ENCODE measurements at regions not wholly inside any gene's neighbourhood (a gene's known extent, or its start where the extent isn't known, plus 50 kb on each side); places are given as distances from the start of the nearest gene placed in this dataset.
"Not testable (repeated sequence)": the region's sequence is repeated elsewhere in the genome, so short reads cannot be mapped to it uniquely, and the experiment has no call there.

DNA sequence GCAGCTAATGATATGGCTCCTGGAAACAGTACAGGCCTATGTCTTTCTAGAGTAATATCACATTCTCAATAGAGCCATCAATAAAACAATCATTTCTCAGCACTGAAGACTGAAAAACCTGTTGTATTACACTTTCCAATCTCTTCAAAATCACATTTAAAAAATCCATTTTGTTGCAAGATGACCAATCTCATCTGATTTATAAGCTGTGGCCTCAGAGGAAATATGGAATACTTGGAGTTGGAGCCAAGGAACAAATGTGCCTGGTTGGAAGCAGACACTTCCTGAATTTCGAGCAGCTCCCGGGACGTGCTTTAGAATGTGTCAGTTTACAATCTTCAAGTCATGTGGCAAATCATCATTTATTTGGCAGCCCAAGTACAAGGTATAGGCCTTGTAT lies 114.5 kb downstream of the ADCYAP1 start:
- Mint-ChIP-seq H3K9me3 (ENCODE audit: insufficient read depth) (no peaks in the 10 kb centered on the region), H3K27me3 (ENCODE audit: low read depth) (peaks cover 2% of the 10 kb centered on the region), H3K4me3 (no peak overlapping the region), H3K36me3 (ENCODE audit: low read depth) (no peaks in the 10 kb centered on the region), H3K27ac (no peak overlapping the region), H3K4me1 (ENCODE audit: low read depth) (no peaks in the 10 kb centered on the region)
- POLR2A ChIA-PET = no interaction called here
- ATAC-seq = no peak
- DNase-seq = no peak
- CTCF ChIA-PET = no interaction called here

- peaks cover 2% of the 10 kb centered on the region for H3K27me3 Mint-ChIP-seq (ENCODE audit: low read depth)
- ATAC-seq (no peak), DNase-seq (no peak)
- ChIA-PET POLR2A (no interaction called here), CTCF (no interaction called here)
- no peaks in the 10 kb centered on the region for H3K4me1 Mint-ChIP-seq (ENCODE audit: low read depth)
- H3K4me3 Mint-ChIP-seq = no peak overlapping the region
- H3K36me3 Mint-ChIP-seq (ENCODE audit: low read depth) = no peaks in the 10 kb centered on the region
- no peak overlapping the region for H3K27ac Mint-ChIP-seq
- H3K9me3 Mint-ChIP-seq (ENCODE audit: insufficient read depth) = no peaks in the 10 kb centered on the region
Observed at GRCh38 chr18:1020731-1021344, 116.2 kb downstream of the ADCYAP1 start.

DNA sequence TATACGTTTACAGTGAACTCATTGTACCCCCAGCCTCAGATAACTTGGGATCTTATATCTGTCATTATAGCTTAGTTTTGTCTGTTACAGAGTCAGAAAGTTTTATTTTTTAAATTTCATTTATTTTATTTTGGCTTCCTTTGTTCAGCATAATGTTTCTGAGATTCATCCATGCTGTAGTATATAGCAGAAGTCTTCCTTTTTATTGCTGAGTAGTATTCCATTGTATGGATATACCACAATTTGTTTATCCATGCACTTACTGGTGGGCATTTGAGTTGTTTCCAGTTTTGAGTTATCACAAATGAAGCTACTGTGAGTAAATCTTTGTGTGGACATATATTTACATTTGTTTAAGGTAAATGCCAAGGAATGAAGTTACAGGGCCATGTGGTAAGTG lies 122.3 kb downstream of the ADCYAP1 start:
- Mint-ChIP-seq H3K9me3 (ENCODE audit: insufficient read depth) (no peaks in the 10 kb centered on the region), H3K27me3 (ENCODE audit: low read depth) (no peaks in the 10 kb centered on the region), H3K36me3 (ENCODE audit: low read depth) (no peaks in the 10 kb centered on the region), H3K4me1 (ENCODE audit: low read depth) (no peaks in the 10 kb centered on the region), H3K27ac (no peak overlapping the region), H3K4me3 (no peak overlapping the region)
- no peak for DNase-seq
- POLR2A ChIA-PET = no interaction called here
- CTCF ChIA-PET = no interaction called here
- no peak for ATAC-seq

- H3K4me3 Mint-ChIP-seq; CTCF ChIA-PET; DNase-seq; ATAC-seq; H3K9me3 Mint-ChIP-seq (ENCODE audit: insufficient read depth); H3K4me1 Mint-ChIP-seq (ENCODE audit: low read depth); H3K27me3 Mint-ChIP-seq (ENCODE audit: low read depth); H3K27ac Mint-ChIP-seq; POLR2A ChIA-PET; H3K36me3 Mint-ChIP-seq (ENCODE audit: low read depth): not testable (repeated sequence)
Observed at GRCh38 chr18:1033092-1033491, 128.4 kb downstream of the ADCYAP1 start.

GRCh38 chr18:1034971-1035370 lies 130.3 kb downstream of the ADCYAP1 start:
- ATAC-seq (no peak), DNase-seq (no peak)
- Mint-ChIP-seq H3K4me3 (no peak overlapping the region), H3K27me3 (ENCODE audit: low read depth) (no peaks in the 10 kb centered on the region), H3K27ac (no peak overlapping the region), H3K9me3 (ENCODE audit: insufficient read depth) (no peaks in the 10 kb centered on the region), H3K36me3 (ENCODE audit: low read depth) (no peaks in the 10 kb centered on the region), H3K4me1 (ENCODE audit: low read depth) (no peaks in the 10 kb centered on the region)
- ChIA-PET POLR2A (no interaction called here), CTCF (no interaction called here)

DNA sequence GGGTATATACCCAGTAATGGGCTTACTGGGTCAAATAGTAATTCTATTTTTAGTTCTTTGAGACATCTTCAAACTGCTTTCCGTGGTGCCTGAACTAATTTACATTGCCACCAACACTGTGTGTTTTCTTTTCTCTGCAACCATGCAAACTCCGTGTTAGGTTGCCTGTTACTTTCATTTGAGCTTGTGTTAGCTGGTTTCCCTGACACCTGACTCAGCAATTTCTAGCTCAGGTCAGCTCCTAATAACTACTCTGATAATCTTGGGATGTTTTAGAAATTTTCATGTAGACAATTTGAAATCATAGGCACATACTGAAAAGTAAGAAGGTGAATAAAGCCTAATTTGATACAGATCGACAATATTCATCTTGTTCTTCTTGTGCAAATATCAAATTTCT lies 132.3 kb downstream of the ADCYAP1 start:
- Mint-ChIP-seq H3K36me3 (ENCODE audit: low read depth) (no peaks in the 10 kb centered on the region), H3K27ac (no peak overlapping the region), H3K4me3 (no peak overlapping the region), H3K9me3 (ENCODE audit: insufficient read depth) (no peaks in the 10 kb centered on the region), H3K4me1 (ENCODE audit: low read depth) (no peaks in the 10 kb centered on the region), H3K27me3 (ENCODE audit: low read depth) (no peaks in the 10 kb centered on the region)
- ATAC-seq (no peak), DNase-seq (no peak)
- CTCF ChIA-PET = no interaction called here
- POLR2A ChIA-PET = no interaction called here

DNA sequence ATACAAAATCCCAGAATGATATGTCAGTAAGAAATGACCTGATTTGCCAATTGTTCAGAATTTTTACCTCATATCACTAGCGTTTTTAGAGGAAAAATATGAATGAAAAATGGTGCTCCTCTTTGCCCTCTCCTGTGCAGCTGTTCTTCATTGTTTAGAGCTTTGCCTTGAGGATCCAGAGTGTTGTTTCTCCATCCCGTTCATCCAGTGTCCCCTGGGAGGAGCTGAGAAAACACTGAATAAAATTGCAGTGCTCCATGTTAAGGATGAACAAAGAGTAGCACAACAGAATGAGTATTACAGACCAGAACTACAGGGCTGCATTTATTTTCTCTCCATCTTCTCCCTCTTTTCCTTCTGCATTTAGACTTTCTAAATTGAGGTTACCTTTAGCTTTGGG lies 133.1 kb downstream of the ADCYAP1 start:
- ATAC-seq (no peak), DNase-seq (no peak)
- CTCF ChIA-PET = no interaction called here
- Mint-ChIP-seq H3K4me1 (ENCODE audit: low read depth) (no peaks in the 10 kb centered on the region), H3K36me3 (ENCODE audit: low read depth) (no peaks in the 10 kb centered on the region), H3K9me3 (ENCODE audit: insufficient read depth) (no peaks in the 10 kb centered on the region), H3K27me3 (ENCODE audit: low read depth) (no peaks in the 10 kb centered on the region), H3K27ac (no peak overlapping the region), H3K4me3 (no peak overlapping the region)
- POLR2A ChIA-PET = no interaction called here

DNA sequence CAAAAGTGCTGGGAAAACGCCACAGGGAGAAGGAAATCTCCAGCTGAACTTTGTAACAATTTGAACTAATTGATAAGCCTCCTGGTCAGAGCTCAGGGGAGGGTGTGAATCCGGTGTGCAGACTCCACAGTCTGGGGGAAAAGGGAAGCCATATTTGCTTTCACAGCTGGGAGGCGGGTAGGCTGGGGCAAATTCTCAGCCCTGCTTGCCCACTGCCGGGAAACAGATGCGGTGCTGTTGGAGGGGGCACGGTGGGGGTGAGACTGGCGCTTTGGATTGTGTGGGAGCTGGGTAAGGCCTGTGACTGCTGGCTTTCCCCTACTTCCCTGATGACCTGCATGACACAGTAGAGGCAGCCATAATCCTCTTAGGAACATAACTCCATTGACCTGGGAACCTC lies 134.8 kb downstream of the ADCYAP1 start:
- Mint-ChIP-seq H3K4me1 (ENCODE audit: low read depth) (no peaks in the 10 kb centered on the region), H3K9me3 (ENCODE audit: insufficient read depth) (no peaks in the 10 kb centered on the region), H3K4me3 (no peak overlapping the region), H3K27me3 (ENCODE audit: low read depth) (no peaks in the 10 kb centered on the region), H3K27ac (no peak overlapping the region), H3K36me3 (ENCODE audit: low read depth) (no peaks in the 10 kb centered on the region)
- DNase-seq (no peak), ATAC-seq (no peak)
- ChIA-PET CTCF (interaction anchor here (0.8 kb wide), 1 partner anchor 16 kb away, joined by 3 read pairs; no protein-coding TSS in a partner anchor), POLR2A (no interaction called here)

DNA sequence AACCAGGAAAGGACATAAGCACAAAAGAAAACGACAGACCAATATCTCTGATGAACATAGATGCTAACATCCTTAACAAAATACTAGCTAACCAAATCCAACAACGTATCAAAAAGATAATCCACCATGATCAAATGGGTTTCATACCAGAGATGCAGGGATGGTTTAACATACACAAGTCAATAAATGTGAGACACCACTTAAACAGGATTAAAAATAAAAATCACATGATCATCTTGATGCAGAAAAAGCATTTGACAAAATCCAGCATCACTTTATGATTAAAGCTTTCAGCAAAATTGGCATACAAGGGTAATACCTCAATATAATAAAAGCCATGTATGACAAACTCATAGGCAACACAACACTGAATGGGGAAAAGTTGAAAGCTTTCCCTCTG lies 138.4 kb downstream of the ADCYAP1 start:
- H3K27ac Mint-ChIP-seq; H3K4me1 Mint-ChIP-seq (ENCODE audit: low read depth); H3K36me3 Mint-ChIP-seq (ENCODE audit: low read depth); H3K27me3 Mint-ChIP-seq (ENCODE audit: low read depth); ATAC-seq; POLR2A ChIA-PET; H3K4me3 Mint-ChIP-seq; H3K9me3 Mint-ChIP-seq (ENCODE audit: insufficient read depth); DNase-seq: not testable (repeated sequence)
- CTCF ChIA-PET = interaction anchor here (1.7 kb wide), 1 partner anchor 10 kb away, joined by 6 read pairs; no protein-coding TSS in a partner anchor

GRCh38 chr18:1045658-1046057 lies 141.0 kb downstream of the ADCYAP1 start:
- DNase-seq (no peak), ATAC-seq (no peak)
- H3K4me1 Mint-ChIP-seq (ENCODE audit: low read depth) = no peaks in the 10 kb centered on the region
- ChIA-PET POLR2A (no interaction called here), CTCF (no interaction called here)
- no peaks in the 10 kb centered on the region for H3K27me3 Mint-ChIP-seq (ENCODE audit: low read depth)
- no peaks in the 10 kb centered on the region for H3K9me3 Mint-ChIP-seq (ENCODE audit: insufficient read depth)
- no peak overlapping the region for H3K27ac Mint-ChIP-seq
- H3K4me3 Mint-ChIP-seq = no peak overlapping the region
- H3K36me3 Mint-ChIP-seq (ENCODE audit: low read depth) = no peaks in the 10 kb centered on the region

- CTCF ChIA-PET = no interaction called here
- H3K9me3 Mint-ChIP-seq (ENCODE audit: insufficient read depth) = no peaks in the 10 kb centered on the region
- H3K4me3 Mint-ChIP-seq = no peak overlapping the region
- no peaks in the 10 kb centered on the region for H3K27me3 Mint-ChIP-seq (ENCODE audit: low read depth)
- DNase-seq (no peak), ATAC-seq (no peak)
- POLR2A ChIA-PET = no interaction called here
- no peak overlapping the region for H3K27ac Mint-ChIP-seq
- H3K4me1 Mint-ChIP-seq (ENCODE audit: low read depth) = no peaks in the 10 kb centered on the region
- H3K36me3 Mint-ChIP-seq (ENCODE audit: low read depth) = no peaks in the 10 kb centered on the region
Observed at GRCh38 chr18:1047406-1047805, 142.7 kb downstream of the ADCYAP1 start.

DNA sequence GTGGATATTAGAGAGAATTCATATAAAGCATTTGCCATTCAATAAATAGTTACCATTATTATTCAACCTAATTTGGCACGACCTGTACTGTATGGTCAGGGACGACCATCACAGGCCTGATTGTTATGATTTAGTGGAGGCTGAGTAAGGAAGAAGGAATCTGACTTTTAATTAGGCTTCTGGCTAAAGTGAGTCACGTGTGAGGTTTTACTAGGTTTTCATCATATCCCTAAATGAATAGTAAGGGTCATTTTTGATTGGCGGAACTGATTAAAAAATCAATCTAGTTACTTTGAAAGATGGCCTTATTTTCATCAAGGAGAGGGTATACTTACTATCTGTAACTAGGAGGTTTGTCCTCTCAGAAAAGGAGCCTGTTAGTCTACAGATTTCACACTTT lies 143.4 kb downstream of the ADCYAP1 start:
- no peaks in the 10 kb centered on the region for H3K4me1 Mint-ChIP-seq (ENCODE audit: low read depth)
- H3K27ac Mint-ChIP-seq = no peak overlapping the region
- no peaks in the 10 kb centered on the region for H3K36me3 Mint-ChIP-seq (ENCODE audit: low read depth)
- CTCF ChIA-PET = no interaction called here
- H3K9me3 Mint-ChIP-seq (ENCODE audit: insufficient read depth) = no peaks in the 10 kb centered on the region
- no peak overlapping the region for H3K4me3 Mint-ChIP-seq
- POLR2A ChIA-PET = no interaction called here
- DNase-seq (no peak), ATAC-seq (no peak)
- no peaks in the 10 kb centered on the region for H3K27me3 Mint-ChIP-seq (ENCODE audit: low read depth)

DNA sequence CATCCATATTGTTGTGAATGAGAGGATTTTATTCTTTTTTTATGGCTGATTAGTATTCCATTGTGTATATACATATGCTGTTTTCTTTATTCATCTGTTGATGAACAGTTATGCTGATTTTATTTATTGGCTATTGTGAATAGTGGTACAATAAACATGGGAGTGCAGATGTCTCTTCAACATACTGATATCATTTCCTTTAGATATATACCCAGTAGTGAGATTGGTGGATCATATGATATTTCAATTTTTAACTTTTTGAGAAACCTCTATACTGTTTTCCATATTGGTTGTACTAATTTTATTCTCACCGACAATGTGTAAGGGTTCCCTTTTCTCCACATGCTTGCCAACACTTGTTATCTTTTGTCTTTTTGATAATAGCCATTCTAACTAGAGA lies 144.5 kb downstream of the ADCYAP1 start:
- no peaks in the 10 kb centered on the region for H3K9me3 Mint-ChIP-seq (ENCODE audit: insufficient read depth)
- H3K4me1 Mint-ChIP-seq (ENCODE audit: low read depth) = no peaks in the 10 kb centered on the region

More for the DNA sequence above, 144.5 kb downstream of the ADCYAP1 start:
- ChIA-PET CTCF (no interaction called here), POLR2A (no interaction called here)
- Mint-ChIP-seq H3K36me3 (ENCODE audit: low read depth) (no peaks in the 10 kb centered on the region), H3K27me3 (ENCODE audit: low read depth) (no peaks in the 10 kb centered on the region), H3K4me3 (no peak overlapping the region), H3K27ac (no peak overlapping the region)
- ATAC-seq (no peak), DNase-seq (no peak)

Measured in activated CD8-positive, alpha-beta T cell treated with anti-CD3 and anti-CD28 coated beads, Interleukin-2, amount 10 ng/mL, durations not matched to agents 7 days and 5 days (primary cell).